GM19193 (cell line): ENCODE measurements at regions not wholly inside any gene's neighbourhood (a gene's known extent, or its start where the extent isn't known, plus 50 kb on each side); places are given as distances from the start of the nearest gene placed in this dataset.

Experiments
- POLR2A ChIP-seq: IDR thresholded peaks from 4 replicates; pipeline ENCODE4 v1.6.1; 2011; ENCODE audit not compliant: insufficient read depth, insufficient read length; ENCODE audit errors: extremely low read depth

DNA sequence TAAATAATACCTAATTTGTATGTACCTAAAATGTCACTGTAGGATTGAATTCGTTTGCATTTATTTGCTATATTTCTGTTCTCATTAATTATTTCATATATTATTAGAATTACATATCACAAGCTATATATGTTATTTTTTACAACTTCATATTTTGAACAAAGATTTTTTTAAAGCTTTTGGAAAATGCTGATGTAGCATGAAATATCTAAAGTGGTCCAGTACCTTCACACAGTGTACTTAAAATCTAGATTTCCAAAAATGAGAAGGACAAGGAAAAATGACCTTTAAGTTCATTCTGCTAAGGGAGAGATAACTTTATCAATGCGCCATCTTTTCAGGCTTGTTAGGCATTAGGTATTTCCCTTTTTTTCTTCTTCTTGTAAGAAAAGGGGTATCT is 71.8 kb downstream of the LARP7 start:
- TF ChIP-seq POLR2A, result no peak

DNA sequence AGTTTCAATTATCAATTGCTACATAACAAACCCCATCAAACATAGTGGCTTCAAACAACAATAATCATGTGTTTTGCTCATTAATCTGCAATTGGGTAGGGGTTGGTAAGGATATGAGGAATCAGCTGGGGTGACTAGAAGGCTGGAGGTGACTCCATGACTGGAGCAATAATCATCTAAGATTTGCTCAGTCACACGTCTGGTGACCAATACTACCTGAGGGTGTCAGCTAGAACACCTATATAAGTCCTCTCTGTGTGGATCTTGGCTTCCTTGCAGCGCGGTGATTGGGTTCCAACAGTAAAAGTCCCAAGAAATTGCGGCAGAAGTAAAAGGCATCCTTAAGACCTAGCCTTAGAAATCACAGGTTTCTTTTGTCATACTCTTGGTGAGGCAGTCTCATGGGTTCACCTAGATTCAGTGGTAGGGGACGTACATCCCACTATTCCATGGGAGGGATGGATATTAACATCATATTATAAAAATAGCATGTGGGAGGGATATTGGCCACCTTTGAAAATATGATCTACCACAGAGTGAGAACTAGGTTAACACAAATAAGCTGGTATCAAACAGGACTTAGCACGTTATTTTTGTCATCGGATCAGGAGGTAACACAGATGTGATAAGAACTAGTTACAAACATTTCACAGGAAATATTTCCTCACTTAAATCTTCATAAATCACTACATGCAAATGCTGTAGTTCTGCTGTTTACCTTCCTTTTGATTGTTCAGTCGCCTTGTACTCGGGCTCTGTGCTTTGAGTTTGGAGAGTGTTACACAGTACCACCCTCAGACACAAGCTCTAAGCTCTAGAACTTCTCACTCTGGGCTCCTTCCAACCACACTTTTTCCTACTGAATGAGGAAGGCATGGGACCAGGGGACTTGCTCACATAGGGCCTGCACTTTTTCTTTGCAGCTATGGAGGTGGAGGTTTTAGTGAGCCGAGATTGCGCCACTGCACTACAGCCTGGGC is 78.3 kb downstream of the LARP7 start:
- TF ChIP-seq POLR2A, result no peak

DNA sequence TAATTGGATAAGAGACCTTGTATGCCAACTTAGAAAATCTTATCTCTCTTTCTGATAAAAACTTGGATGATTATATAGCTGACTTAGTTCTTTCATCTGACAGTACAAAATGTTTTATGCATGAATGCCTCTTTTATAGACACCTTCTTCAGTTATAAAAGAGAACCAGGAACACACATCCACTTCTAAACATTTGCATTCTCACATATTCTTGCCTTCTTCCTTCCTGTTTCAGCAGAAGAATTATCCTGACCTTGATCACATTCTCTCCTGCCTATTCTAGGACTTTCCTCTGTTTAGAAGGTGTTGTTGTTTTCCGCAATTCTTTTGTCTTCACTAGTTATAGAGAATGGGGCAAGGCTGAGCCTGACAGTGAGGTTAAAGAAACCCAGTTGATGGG is 80.9 kb downstream of the LARP7 start:
- TF ChIP-seq POLR2A, result no peak

DNA sequence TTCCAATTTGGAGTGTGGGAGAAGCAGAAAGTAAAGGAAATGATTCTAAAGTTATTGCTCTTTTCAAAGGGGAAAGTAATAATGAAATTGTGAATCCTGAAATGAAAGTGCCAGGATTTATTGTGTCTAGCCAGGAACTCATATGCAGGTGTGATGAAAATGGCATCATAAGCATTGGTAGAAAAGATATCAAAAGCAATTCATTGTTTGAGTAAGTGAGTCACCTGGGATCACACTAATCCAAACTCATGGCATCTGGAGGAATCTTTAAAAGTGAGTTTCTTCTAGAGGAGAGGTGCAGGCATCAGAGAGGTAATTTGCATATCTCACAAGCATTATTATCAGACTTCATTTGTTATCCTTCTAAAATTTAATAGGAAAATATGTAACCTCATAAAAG is 84.7 kb downstream of the LARP7 start:
- TF ChIP-seq POLR2A, result no peak

DNA sequence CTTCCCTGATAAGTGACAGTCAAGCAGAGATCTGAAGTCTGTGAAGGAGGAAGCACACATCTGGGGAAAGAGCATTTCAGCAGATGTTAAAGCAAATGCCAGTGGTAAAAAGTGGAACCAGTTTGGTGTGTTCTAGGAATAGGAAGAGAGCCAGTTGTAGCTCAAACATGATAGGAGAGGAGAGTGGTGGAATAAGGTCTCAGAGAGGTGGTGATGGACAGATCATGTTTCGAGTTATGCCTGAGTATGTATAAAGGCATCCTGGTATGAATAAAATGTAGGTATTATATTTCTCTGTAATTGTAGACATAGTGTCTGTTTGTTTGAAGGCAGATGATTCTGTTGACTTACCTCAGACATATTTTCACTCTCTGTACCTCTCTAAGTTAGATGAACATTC is 89.1 kb downstream of the LARP7 start:
- TF ChIP-seq POLR2A, result no peak

DNA sequence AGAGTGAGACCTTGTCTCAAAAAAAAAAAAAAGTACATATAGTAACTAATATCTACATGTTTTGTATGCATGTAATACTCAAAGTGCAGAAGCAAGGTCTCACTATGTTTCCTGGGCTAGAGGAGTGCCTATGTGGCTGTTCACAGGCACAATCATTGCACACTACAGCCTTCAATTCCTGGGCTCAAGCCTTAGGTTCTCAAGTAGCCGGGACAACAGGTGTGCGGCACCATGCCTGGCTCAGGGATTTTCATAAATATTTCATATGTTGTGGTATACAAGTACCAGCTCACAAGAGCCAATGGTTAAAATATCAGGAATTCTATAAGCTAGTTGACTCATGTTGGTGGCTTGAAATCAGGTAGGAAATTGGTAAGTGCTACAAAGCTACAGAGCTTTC is 94.8 kb downstream of the LARP7 start:
- no peak for TF ChIP-seq POLR2A

DNA sequence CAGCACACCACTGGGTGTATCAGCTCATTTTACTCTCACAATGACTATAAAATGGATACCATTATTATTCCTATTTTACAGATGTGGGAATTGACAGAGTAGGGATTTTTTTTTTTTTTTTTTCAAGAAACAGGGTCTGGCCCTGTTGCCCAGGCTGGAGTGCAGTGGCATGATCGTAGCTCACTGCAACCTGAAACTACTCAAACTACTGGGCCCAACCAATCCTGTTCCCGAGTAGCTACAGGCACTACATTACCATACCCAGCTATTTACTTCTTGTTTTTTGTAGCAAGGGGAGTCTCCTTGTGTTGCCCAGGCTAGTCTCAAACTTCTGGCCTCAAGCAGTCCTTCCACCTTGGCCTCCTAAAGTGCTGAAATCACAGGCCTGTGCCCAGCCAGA is 95.2 kb downstream of the LARP7 start:
- no peak for TF ChIP-seq POLR2A

DNA sequence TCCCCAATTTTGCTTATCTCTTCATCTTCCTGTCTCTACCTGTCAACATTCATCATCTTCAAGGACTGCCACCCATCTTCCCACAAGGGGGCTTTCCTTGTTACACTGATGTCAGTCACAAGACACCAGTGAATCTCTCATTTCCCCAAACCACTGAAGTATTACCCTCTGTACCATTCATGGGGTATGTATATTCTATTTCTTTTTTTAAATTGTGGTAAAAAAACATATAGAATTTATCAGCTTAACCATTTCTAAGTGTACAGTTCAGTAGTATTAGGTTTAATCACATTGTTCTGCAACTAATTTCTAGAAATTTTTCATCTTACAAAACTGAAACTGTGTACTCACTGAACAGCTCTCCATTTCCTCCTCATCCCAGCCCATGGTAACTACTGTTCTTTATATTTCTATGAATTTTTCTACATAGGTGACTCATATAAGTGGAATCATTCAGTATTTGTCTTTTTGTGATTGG is 98.6 kb downstream of the LARP7 start:
- no peak for TF ChIP-seq POLR2A

DNA sequence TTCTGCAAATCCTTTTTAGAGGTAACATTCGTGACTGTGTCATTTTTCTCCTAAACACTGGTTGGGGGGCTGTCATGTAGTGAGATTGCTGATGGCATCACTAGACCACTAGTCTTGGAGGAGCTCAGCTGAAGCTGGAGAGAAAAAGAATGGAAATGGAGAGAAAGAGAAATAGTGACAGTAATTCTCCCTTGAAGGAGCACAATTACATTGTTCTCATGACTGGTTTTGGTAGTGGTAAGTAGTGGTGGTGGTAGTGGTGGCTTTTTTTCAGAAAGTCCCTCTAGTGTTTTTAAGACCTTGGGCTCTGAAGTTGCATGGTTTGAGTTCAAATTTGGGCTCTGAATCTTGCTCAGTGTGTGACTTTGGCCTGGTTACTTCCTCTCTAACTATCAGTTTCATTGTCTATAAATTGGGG is 99.8 kb downstream of the LARP7 start:
- TF ChIP-seq POLR2A, result no peak

DNA sequence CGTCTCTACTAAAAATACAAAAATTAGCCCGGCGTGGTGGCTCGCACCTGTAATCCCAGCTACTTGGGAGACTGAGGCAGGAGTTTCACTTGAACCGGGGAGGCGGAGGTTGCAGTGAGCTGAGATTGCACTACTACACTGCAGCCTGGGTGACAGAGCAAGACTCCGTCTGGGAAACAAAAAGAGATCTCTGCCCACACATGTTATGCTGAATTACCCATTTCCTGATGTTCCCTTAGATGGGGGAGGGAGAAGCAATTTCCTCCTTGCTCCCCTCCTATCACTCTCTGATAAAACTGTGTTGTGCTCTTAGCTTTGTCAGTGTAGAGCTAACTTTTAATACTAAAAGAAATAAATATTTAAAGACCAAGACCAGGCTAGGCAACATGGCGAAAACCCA is 102.5 kb downstream of the LARP7 start:
- no peak for TF ChIP-seq POLR2A

DNA sequence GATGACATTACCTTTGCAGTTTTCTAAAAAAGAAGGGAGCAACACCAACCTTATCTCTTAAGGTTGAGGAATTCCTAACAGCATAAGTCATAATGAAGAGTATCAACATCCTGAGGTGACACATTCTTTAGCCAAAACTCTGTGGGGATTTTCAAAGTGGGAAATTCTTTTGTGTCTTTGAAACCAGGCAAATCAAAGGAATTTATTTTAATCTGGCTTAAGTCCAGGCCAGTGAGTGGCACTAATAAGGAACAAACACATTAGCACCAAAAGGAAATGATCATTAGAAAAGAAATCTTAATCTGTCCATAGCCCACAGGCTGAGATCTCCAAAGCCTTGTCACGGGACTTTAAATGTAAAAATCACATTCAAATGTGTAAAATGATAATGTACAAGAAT is 110.1 kb downstream of the LARP7 start:
- no peak for TF ChIP-seq POLR2A

DNA sequence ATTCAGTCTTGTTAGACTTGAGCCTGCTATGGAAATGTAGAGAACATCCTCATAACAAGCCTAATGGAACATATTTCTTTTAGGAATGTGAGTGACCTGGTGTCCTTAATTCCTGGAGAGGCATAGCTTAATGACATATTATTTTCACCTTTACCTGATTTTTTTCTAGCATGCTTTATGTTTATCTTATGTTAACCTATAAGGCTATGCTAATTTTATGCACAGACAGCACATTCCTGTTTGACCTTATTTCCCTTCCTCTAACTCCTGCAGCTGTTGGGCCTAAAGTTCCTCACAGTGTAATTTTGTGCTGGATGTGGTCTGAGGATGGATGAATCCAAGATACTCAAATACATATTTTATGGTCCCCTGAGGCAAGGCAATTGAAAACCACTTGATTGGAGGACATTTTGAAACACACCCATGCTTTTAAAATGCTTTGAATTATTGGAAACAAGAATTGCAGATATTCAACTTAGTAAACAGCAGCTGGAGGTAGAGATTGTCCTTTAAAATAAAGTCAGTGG is 111.5 kb downstream of the LARP7 start:
- no peak for TF ChIP-seq POLR2A

DNA sequence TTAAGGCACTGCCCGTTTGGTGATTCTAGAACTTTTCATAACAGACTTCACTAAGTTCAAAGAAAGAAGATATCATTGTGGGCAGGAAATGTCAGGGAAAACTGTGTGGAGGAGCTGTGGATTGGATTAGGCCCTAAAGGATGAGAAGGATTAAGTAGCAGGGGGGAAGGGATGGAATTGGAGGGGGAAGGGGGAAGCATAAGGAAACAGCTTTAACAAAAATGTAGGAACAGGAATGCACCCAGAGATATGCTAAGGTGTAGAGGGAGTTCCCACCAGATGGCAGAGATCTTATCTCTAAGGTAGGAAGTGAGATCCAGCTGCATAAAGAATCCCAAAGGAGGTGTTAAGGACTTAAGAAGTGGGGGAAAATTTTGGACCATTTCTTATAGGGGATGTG is 114.5 kb downstream of the LARP7 start:
- no peak for TF ChIP-seq POLR2A

DNA sequence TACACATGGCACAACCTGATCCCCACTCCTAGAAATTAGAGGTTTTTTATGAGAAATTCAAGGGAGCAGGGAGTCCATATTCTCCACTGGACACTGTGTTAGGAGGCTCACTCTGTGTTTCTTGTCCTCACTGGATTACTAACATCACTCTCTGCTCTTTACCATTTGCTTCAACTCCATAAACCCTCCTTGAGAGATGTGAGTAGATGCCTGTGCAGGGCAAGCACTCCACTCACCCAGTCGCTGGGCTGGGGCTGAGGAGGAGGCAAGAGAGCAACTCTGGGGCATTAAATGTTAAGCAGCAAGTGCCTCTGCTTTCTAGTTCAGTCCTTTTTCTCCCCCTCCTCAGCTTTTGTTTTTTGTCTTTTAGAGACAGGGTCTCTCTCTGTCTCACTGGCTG is 115.1 kb downstream of the LARP7 start:
- TF ChIP-seq POLR2A, result no peak

DNA sequence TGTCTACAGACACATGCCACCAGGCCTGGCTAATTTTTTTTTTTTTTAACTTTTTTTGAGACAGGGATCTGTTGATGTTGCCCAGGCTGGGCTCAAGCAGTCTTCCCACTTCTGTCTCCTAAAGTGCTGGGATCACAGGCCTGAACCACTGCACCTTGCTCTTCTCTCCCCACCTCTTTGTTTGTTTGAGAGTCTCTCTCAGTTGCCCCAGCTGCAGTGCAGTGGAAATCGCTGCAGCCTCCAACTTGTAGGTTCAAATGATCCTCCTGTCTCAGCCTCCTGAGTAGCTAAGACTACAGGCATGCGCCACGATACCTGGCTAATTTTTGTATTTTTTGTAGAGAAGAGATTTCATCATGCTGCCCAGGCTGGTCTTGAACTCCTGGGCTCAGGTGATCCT is 115.6 kb downstream of the LARP7 start:
- TF ChIP-seq POLR2A, result no peak

DNA sequence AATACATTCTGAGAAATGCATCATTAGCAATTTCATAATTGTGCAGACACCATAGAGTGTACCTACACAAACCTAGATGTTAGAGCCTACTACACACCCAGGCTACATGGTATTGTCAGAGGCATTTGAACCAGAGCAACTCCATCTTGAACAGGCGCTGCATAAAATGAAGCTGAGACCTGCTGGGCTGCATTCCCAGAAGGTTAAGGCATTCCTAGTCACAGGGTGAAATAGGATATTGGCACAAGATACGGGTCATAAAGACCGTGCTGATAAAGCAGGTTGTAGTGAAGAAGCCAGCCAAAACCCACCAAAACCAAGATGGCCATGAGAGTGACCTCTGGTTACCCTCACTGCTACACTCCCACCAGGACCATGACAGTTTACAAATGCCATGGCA is 116.4 kb downstream of the LARP7 start:
- TF ChIP-seq POLR2A, result no peak

DNA sequence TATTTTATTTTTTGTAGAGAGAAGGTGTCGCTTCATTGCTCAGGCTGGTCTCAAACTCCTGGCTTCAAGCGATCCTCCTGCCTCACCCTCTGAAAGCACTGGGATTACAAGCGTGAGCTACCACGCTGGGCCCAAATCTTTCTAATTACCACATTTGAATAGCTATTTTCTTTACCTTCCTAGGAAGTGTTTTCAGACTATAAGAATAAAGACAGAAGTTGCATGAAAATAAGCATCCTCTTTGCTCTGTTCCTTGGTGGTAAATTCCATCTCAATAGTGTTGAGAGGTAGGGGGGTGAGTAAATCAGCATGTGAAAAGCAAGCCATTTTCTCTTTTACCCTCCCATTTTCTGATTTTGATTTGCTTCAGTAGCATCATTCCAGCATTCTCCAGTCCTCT is 122.4 kb downstream of the LARP7 start:
- no peak for TF ChIP-seq POLR2A

DNA sequence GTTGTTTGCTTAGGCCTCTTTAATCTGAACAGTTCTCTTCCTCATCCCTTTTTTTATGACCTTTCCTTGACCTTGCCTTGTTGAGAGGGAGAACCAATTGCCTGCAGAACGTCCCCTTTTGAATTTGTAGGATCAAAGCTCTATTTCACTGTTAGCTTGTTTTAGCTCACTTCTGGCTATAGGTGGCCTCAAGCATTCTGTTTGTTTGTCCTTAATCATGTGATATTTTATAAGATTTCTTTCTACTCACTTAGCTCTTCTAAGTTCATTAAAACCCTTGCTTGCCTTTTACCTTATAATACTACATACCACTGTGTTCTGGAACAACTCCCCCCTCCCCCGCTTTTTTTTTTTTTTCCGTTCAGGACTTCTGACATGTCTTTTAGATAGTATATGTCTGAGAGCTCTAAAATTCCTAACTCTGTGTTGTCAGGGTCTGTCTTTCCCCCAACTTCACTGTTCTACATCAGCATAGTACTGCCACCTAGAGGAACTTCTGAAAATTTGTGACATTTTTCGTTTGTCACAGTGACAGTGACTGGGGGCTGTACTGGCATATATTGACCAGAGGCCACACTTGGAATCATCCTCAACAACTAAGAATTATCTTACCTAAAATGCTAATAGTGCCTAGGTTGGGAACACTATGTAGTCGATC is 128.5 kb downstream of the LARP7 start:
- TF ChIP-seq POLR2A, result no peak
